Tibial artery (tissue), 4 donors: ENCODE measurements at regions not wholly inside any gene's neighbourhood (a gene's known extent, or its start where the extent isn't known, plus 50 kb on each side); places are given as distances from the start of the nearest gene placed in this dataset.
"Not testable (repeated sequence)": the region's sequence is repeated elsewhere in the genome, so short reads cannot be mapped to it uniquely, and the experiment has no call there.

ENCODE experiments used
- DNase-seq, 2 donors: peaks; one replicate each; pipeline ENCODE4 v3.0.0-alpha.2; 2019
- H3K27ac ChIP-seq, 2 donors: fragments of 200-600 bp; sonication (generic) in 1 of 2; 1 replicate in 1 of 2; 2 replicates in 1 of 2; pipeline ENCODE4 v1.5.1; 2018 to 2019; ENCODE audit warnings: mild to moderate bottlenecking in 1 of 2
- H3K27me3 ChIP-seq, 2 donors: fragments of 200-600 bp; sonication (generic) in 1 of 2; one replicate each; pipeline versions ENCODE4 v1.5.1 to v1.6.0; 2016 to 2019
- H3K36me3 ChIP-seq, 3 donors: fragments of 200-600 bp; sonication (generic) in 2 of 3; one replicate each; pipeline ENCODE4 v1.5.1; 2016 to 2019; ENCODE audit warnings: mild to moderate bottlenecking in 2 of 3
- H3K4me1 ChIP-seq, 4 donors: fragments of 200-600 bp; sonication (generic) in 2 of 4; 1 replicate in 3 of 4; 2 replicates in 1 of 4; pipeline ENCODE4 v1.5.1; 2016 to 2019
- H3K4me3 ChIP-seq, 2 donors: fragments of 200-600 bp; sonication (generic) in 1 of 2; 1 replicate in 1 of 2; 2 replicates in 1 of 2; pipeline ENCODE4 v1.5.1; 2018 to 2019; ENCODE audit warnings: mild to moderate bottlenecking in 2 of 2
- H3K9me3 ChIP-seq, 3 donors: fragments of 200-600 bp; sonication (generic) in 1 of 3; one replicate each; pipeline ENCODE4 v1.5.1; 2016 to 2019
- CTCF ChIP-seq, 2 experiments: fragments of 200-600 bp in 1 of 2; fragments of 450-650 bp in 1 of 2; IDR thresholded peaks; one replicate each; pipeline ENCODE4 v1.5.1; 2017 to 2019; ENCODE audit warnings: antibody characterized with exemption in 2 of 2, mild to moderate bottlenecking in 1 of 2, moderate library complexity in 1 of 2
- intact Hi-C: fragments of 100-400 bp; cut with DNase I; formaldehyde crosslinking; loops from one replicate; pipeline ENCODE4 v1.15.0; 2023; ENCODE audit warnings: low total_unique reads

- intact Hi-C loops = no loop called here
- TF ChIP-seq CTCF (IDR thresholded peaks at IDR 0.05) = no peak
- Histone ChIP-seq H3K36me3 (no peaks in the 10 kb centered on the region), H3K9me3 (peaks cover 0 to 2% (median 0%) of the 10 kb centered on the region in 3 donors), H3K4me1 (no peaks in the 10 kb centered on the region), H3K4me3 (no peak overlapping the region), H3K27me3 (no peaks in the 10 kb centered on the region), H3K27ac (no peak overlapping the region)
- no peak for DNase-seq
Observed at GRCh38 chr6:130494729-130495128, 128.9 kb downstream of the TMEM200A start.

- Histone ChIP-seq H3K27ac (no peak overlapping the region), H3K4me3 (no peak overlapping the region), H3K27me3 (no peaks in the 10 kb centered on the region), H3K9me3 (no peaks in the 10 kb centered on the region), H3K4me1 (no peaks in the 10 kb centered on the region), H3K36me3 (no peaks in the 10 kb centered on the region)
- no peak for DNase-seq
- TF ChIP-seq CTCF (IDR thresholded peaks at IDR 0.05) = no peak
- intact Hi-C loops = no loop called here
Observed at GRCh38 chr6:130500693-130501092, 134.9 kb downstream of the TMEM200A start.

GRCh38 chr6:130503146-130503545 lies 137.3 kb downstream of the TMEM200A start:
- Histone ChIP-seq H3K27ac (no peak overlapping the region), H3K36me3 (no peaks in the 10 kb centered on the region), H3K4me3 (no peak overlapping the region), H3K9me3 (no peaks in the 10 kb centered on the region), H3K4me1 (no peaks in the 10 kb centered on the region), H3K27me3 (no peaks in the 10 kb centered on the region)
- intact Hi-C loops = no loop called here
- no peak for DNase-seq
- TF ChIP-seq CTCF (IDR thresholded peaks at IDR 0.05) = no peak

GRCh38 chr6:130505808-130506598 lies 140.2 kb downstream of the TMEM200A start:
- intact Hi-C loops = no loop called here
- H3K4me1 ChIP-seq = no peaks in the 10 kb centered on the region
- no peak for TF ChIP-seq CTCF (IDR thresholded peaks at IDR 0.05)
- H3K27me3 ChIP-seq = no peaks in the 10 kb centered on the region
- no peaks in the 10 kb centered on the region for H3K36me3 ChIP-seq
- H3K9me3 ChIP-seq = no peaks in the 10 kb centered on the region
- no peak overlapping the region for H3K27ac ChIP-seq
- no peak for DNase-seq
- H3K4me3 ChIP-seq = no peak overlapping the region

- H3K4me1 ChIP-seq, DNase-seq, intact Hi-C loops, H3K36me3 ChIP-seq, H3K4me3 ChIP-seq, H3K27ac ChIP-seq, H3K9me3 ChIP-seq, H3K27me3 ChIP-seq: not testable (repeated sequence)
Observed at GRCh38 chr6:130507005-130507665, 141.3 kb downstream of the TMEM200A start.

- Histone ChIP-seq H3K9me3 (no peaks in the 10 kb centered on the region), H3K36me3 (no peaks in the 10 kb centered on the region), H3K4me1 (no peaks in the 10 kb centered on the region), H3K4me3 (no peak overlapping the region), H3K27ac (no peak overlapping the region), H3K27me3 (no peaks in the 10 kb centered on the region)
- DNase-seq = no peak
- no peak for TF ChIP-seq CTCF (IDR thresholded peaks at IDR 0.05)
- intact Hi-C loops = no loop called here
Observed at GRCh38 chr6:130507666-130508028, 141.8 kb downstream of the TMEM200A start.
